ENCODE measurements at regions not wholly inside any gene's neighbourhood (a gene's known extent, or its start where the extent isn't known, plus 50 kb on each side); places are given as distances from the start of the nearest gene placed in this dataset.

- no peak for TF ChIP-seq CTCF (IDR thresholded peaks at IDR 0.05; ENCODE audit: low read depth, low read length, missing input control)
- TF ChIP-seq GABPA (IDR thresholded peaks at IDR 0.05 in 1 of 2, conservative IDR thresholded peaks at IDR 0.05 in 1 of 2), result no peak
- no peak for TF ChIP-seq HNF4A (conservative IDR thresholded peaks at IDR 0.05)
- no peak for TF ChIP-seq JUND (IDR thresholded peaks at IDR 0.05)
- TF ChIP-seq TAF1 (conservative IDR thresholded peaks at IDR 0.05), result no peak
- no peak for TF ChIP-seq REST (IDR thresholded peaks at IDR 0.05)
- TF ChIP-seq RXRA (IDR thresholded peaks at IDR 0.05), result no peak
- TF ChIP-seq ATF3 (IDR thresholded peaks at IDR 0.05), result no peak
- TF ChIP-seq MAX (IDR thresholded peaks at IDR 0.05), result no peak
- TF ChIP-seq EGR1 (IDR thresholded peaks at IDR 0.05; ENCODE audit: low read depth in 2 of 2), result no peak
- no peak for TF ChIP-seq RAD21 (IDR thresholded peaks at IDR 0.05)
- no peak for TF ChIP-seq YY1 (IDR thresholded peaks at IDR 0.05)
- no peak for TF ChIP-seq SP1 (IDR thresholded peaks at IDR 0.05)
Observed at GRCh38 chr3:174716956-174717505, 142.1 kb upstream of the NAALADL2 start.
